SK-N-SH (cell line): ENCODE measurements at regions not wholly inside any gene's neighbourhood (a gene's known extent, or its start where the extent isn't known, plus 50 kb on each side); places are given as distances from the start of the nearest gene placed in this dataset.

Experiments
- CTCF ChIA-PET: fragments of 300-600, 350-600 bp; formaldehyde crosslinking; extraction: SDS; loops from one replicate; lab custom pipeline; 2021; lab: Yijun Ruan, JAX
- POLR2A ChIA-PET: fragments of 350-600 bp; sonication (Branson Sonifier 250); formaldehyde crosslinking; extraction: SDS; loops from one replicate; lab custom pipeline; 2020; ENCODE audit warnings: antibody characterized with exemption, inconsistent platforms; lab: Yijun Ruan, JAX
- DNase-seq: peaks from one replicate; pipeline ENCODE4 v3.0.0; 2012
- H2AFZ ChIP-seq: fragments of 200-600 bp; sonication (generic); 2 replicates; pipeline ENCODE4 v1.8.1; 2016; ENCODE audit warnings: antibody characterized with exemption, mild to moderate bottlenecking, low read depth
- H3F3A ChIP-seq: fragments of 200-600 bp; sonication (generic); replicated peaks from 2 replicates; pipeline ENCODE3; 2016; ENCODE audit warnings: antibody characterized with exemption, mild to moderate bottlenecking; ENCODE audit not compliant: insufficient read depth
- H3K27ac ChIP-seq, 2 experiments: fragments of 200-500 bp in 1 of 2; fragments of 200-600 bp in 1 of 2; sonication (Bioruptor generic) in 1 of 2; sonication (generic), shearing (Covaris generic) in 1 of 2; 2 replicates each; pipeline versions ENCODE4 v1.5.1 to v1.6.1; 2014 to 2016; ENCODE audit warnings: low read depth in 2 of 2, inconsistent platforms in 1 of 2, low read length in 1 of 2, mild to moderate bottlenecking in 1 of 2, mixed read lengths in 1 of 2
- H3K27me3 ChIP-seq: fragments of 200-600 bp; sonication (generic), shearing (Covaris generic); 2 replicates; pipeline ENCODE4 v1.6.1; 2016; ENCODE audit warnings: mixed run types; ENCODE audit not compliant: insufficient read depth
- H3K36me3 ChIP-seq, 2 experiments: fragments of 200-500 bp in 1 of 2; fragments of 200-600 bp in 1 of 2; sonication (Bioruptor generic) in 1 of 2; sonication (generic) in 1 of 2; replicated peaks in 1 of 2; 2 replicates each; pipeline versions ENCODE3 to v1.5.1; 2014 to 2016; ENCODE audit warnings: low read length in 1 of 2, mild to moderate bottlenecking in 1 of 2; ENCODE audit not compliant: insufficient read depth in 2 of 2, control insufficient read depth in 1 of 2
- H3K4me1 ChIP-seq, 2 experiments: fragments of 200-500 bp in 1 of 2; fragments of 200-600 bp in 1 of 2; sonication (Bioruptor generic) in 1 of 2; sonication (generic), shearing (Covaris generic) in 1 of 2; 2 replicates each; pipeline versions ENCODE4 v1.5.1 to v1.6.1; 2014 to 2016; ENCODE audit warnings: low read depth in 1 of 2, low read length in 1 of 2, mixed run types in 1 of 2; ENCODE audit not compliant: insufficient read depth in 2 of 2, control insufficient read depth in 1 of 2
- H3K4me2 ChIP-seq: fragments of 200-600 bp; sonication (generic), shearing (Covaris generic); 2 replicates; pipeline ENCODE4 v1.6.1; 2017; ENCODE audit warnings: mixed run types
- H3K4me3 ChIP-seq, 2 experiments: fragments of 200-500 bp in 1 of 2; fragments of 200-600 bp in 1 of 2; sonication (Bioruptor generic) in 1 of 2; sonication (generic), shearing (Covaris generic) in 1 of 2; 2 replicates each; pipeline versions ENCODE4 v1.5.1 to v1.8.1; 2014 to 2016; ENCODE audit warnings: low read depth in 2 of 2, inconsistent platforms in 1 of 2, low read length in 1 of 2, mild to moderate bottlenecking in 1 of 2, mixed read lengths in 1 of 2, moderate library complexity in 1 of 2
- H3K79me2 ChIP-seq: fragments of 200-600 bp; sonication (generic); 2 replicates; pipeline ENCODE4 v1.8.1; 2017; ENCODE audit warnings: mild to moderate bottlenecking; ENCODE audit not compliant: insufficient read depth
- H3K9ac ChIP-seq: fragments of 200-600 bp; sonication (generic); 2 replicates; pipeline ENCODE4 v1.6.1; 2017; ENCODE audit warnings: mixed run types
- H3K9me2 ChIP-seq: fragments of 200-600 bp; sonication (generic); 2 replicates; pipeline ENCODE4 v1.6.1; 2017; ENCODE audit warnings: mixed run types
- H3K9me3 ChIP-seq: fragments of 200-600 bp; sonication (generic); 2 replicates; pipeline ENCODE4 v1.6.1; 2017; ENCODE audit warnings: mixed run types, mild to moderate bottlenecking, moderate library complexity
- H4K20me1 ChIP-seq: fragments of 200-600 bp; sonication (generic); 2 replicates; pipeline ENCODE4 v1.6.1; 2017; ENCODE audit warnings: mild to moderate bottlenecking, mixed run types; ENCODE audit not compliant: insufficient read depth
- CHD2 ChIP-seq: fragments of 150-350 bp; IDR thresholded peaks from 2 replicates; pipeline ENCODE4 v1.6.1; 2018; ENCODE audit warnings: low read length; ENCODE audit not compliant: partially characterized antibody
- ELF1 ChIP-seq: IDR thresholded peaks from 2 replicates; pipeline ENCODE4 v1.4.0; 2012
- EP300 ChIP-seq, 2 experiments: IDR thresholded peaks; 2 replicates each; pipeline versions ENCODE4 v1.4.0 to v1.6.1; 2012; ENCODE audit warnings: borderline replicate concordance in 1 of 2, low read depth in 1 of 2, low read length in 1 of 2
- FOSL2 ChIP-seq: IDR thresholded peaks from 2 replicates; pipeline ENCODE4 v1.4.0; 2012; ENCODE audit warnings: low read depth, mild to moderate bottlenecking, moderate library complexity, borderline replicate concordance
- FOXJ3 ChIP-seq: sonication (generic); formaldehyde crosslinking; IDR thresholded peaks from 2 replicates; pipeline ENCODE4 v1.5.1; 2020; ENCODE audit warnings: mild to moderate bottlenecking, missing genetic modification reagents
- GABPA ChIP-seq: IDR thresholded peaks from 2 replicates; pipeline ENCODE4 v1.4.0; 2012; ENCODE audit warnings: low read depth, mild to moderate bottlenecking
- GATA2 ChIP-seq: sonication (generic); formaldehyde crosslinking; IDR thresholded peaks from 2 replicates; pipeline ENCODE4 v1.5.0; 2020; ENCODE audit warnings: mild to moderate bottlenecking, missing genetic modification reagents
- IRF3 ChIP-seq: fragments of 150-350 bp; IDR thresholded peaks from 2 replicates; pipeline ENCODE4 v1.6.1; 2016; ENCODE audit warnings: mild to moderate bottlenecking, low read depth, low read length
- NFIC ChIP-seq: IDR thresholded peaks from 2 replicates; pipeline ENCODE4 v1.4.0; 2012; ENCODE audit warnings: borderline replicate concordance
- NRF1 ChIP-seq: IDR thresholded peaks from 2 replicates; pipeline ENCODE4 v1.6.1; 2012; ENCODE audit warnings: low read depth, mild to moderate bottlenecking, low read length
- POLR2AphosphoS5 ChIP-seq: IDR thresholded peaks from 2 replicates; pipeline ENCODE4 v1.6.1; 2012; ENCODE audit warnings: low read depth, low read length
- RAD21 ChIP-seq: IDR thresholded peaks from 2 replicates; pipeline ENCODE4 v1.6.1; 2012; ENCODE audit warnings: mild to moderate bottlenecking, low read length
- REST ChIP-seq: IDR thresholded peaks from 2 replicates; pipeline ENCODE4 v1.6.1; 2012; ENCODE audit warnings: mild to moderate bottlenecking, low read depth, low read length, moderate library complexity
- TCF12 ChIP-seq: IDR thresholded peaks from 2 replicates; pipeline ENCODE4 v1.4.0; 2012
- TEAD4 ChIP-seq: IDR thresholded peaks from 2 replicates; pipeline ENCODE4 v1.4.0; 2012; ENCODE audit warnings: mild to moderate bottlenecking, borderline replicate concordance; ENCODE audit not compliant: insufficient read depth
- USF1 ChIP-seq: IDR thresholded peaks from 2 replicates; pipeline ENCODE4 v1.4.0; 2012; ENCODE audit warnings: low read depth, borderline replicate concordance
- USF2 ChIP-seq: fragments of 150-350 bp; IDR thresholded peaks from 2 replicates; pipeline ENCODE4 v1.6.1; 2017; ENCODE audit warnings: antibody characterized with exemption, low read length, low read depth, borderline replicate concordance
- YY1 ChIP-seq: IDR thresholded peaks from 2 replicates; pipeline ENCODE4 v1.4.0; 2012; ENCODE audit warnings: low read depth, mild to moderate bottlenecking
- WGBS: methylation state at CpG from one replicate; pipeline ENCODE4 v1.1.6; 2017; ENCODE audit warnings: low lambda C conversion rate; 5-methylcytosine and 5-hydroxymethylcytosine counted together

GRCh38 chrX:155778844-155779553 is 102.1 kb upstream of the VAMP7 start:
- Histone ChIP-seq H4K20me1 (no peaks in the 10 kb centered on the region), H3K9ac (no peak overlapping the region), H3K9me2 (no peaks in the 10 kb centered on the region), H3K79me2 (no peaks in the 10 kb centered on the region), H3F3A (no peaks in the 10 kb centered on the region), H3K4me2 (no peak overlapping the region), H3K4me3 (no peak overlapping the region), H3K27ac (no peak overlapping the region), H3K27me3 (no peaks in the 10 kb centered on the region), H3K36me3 (no peaks in the 10 kb centered on the region), H2AFZ (no peak overlapping the region), H3K9me3 (no peaks in the 10 kb centered on the region), H3K4me1 (no peaks in the 10 kb centered on the region)
- no peak for DNase-seq
- WGBS: 26% methylated on average over 5 of the region's 5 CpGs
- CTCF ChIA-PET: no interaction called here
- POLR2A ChIA-PET: no interaction called here
- TF ChIP-seq IRF3 (no peak), ELF1 (no peak), TEAD4 (no peak), RAD21 (no peak)

GRCh38 chrX:155774387-155774786 is 106.8 kb upstream of the VAMP7 start:
- WGBS: 17% methylated on average over 4 of the region's 8 CpGs

More at GRCh38 chrX:155774387-155774786, 106.8 kb upstream of the VAMP7 start:
- Histone ChIP-seq H2AFZ (no peak overlapping the region), H3K9me3 (no peaks in the 10 kb centered on the region), H3K4me1 (no peaks in the 10 kb centered on the region), H3K9me2 (no peaks in the 10 kb centered on the region), H3K27me3 (no peaks in the 10 kb centered on the region), H3K4me3 (no peak overlapping the region), H3K9ac (no peak overlapping the region), H3F3A (no peaks in the 10 kb centered on the region), H3K27ac (no peak overlapping the region), H3K79me2 (no peaks in the 10 kb centered on the region), H3K4me2 (no peak overlapping the region), H3K36me3 (no peaks in the 10 kb centered on the region)
- DNase-seq: no peak
- CTCF ChIA-PET: no interaction called here
- POLR2A ChIA-PET: no interaction called here
- TF ChIP-seq CHD2: no peak
- TF ChIP-seq EP300 (IDR thresholded peaks at IDR 0.05; ENCODE audit: borderline replicate concordance in 1 of 2, low read depth in 1 of 2, low read length in 1 of 2): no peak
- TF ChIP-seq ELF1: no peak
- no peak for TF ChIP-seq GABPA
- TF ChIP-seq TCF12: no peak
- TF ChIP-seq GATA2: no peak
- TF ChIP-seq NRF1: no peak
- no peak for TF ChIP-seq FOSL2
- TF ChIP-seq FOXJ3 (CRISPR knock-in tag): no peak
- no peak for TF ChIP-seq YY1
- no peak for TF ChIP-seq REST
- no peak for TF ChIP-seq NFIC
- TF ChIP-seq RAD21: no peak
- TF ChIP-seq IRF3: no peak
- TF ChIP-seq USF1: no peak
- TF ChIP-seq POLR2AphosphoS5: no peak
- TF ChIP-seq USF2: no peak
- TF ChIP-seq, all 33 proteins: peak for 0
- no peaks in the 10 kb centered on the region for H4K20me1 ChIP-seq
